ENCODE measurements at regions not wholly inside any gene's neighbourhood (a gene's known extent, or its start where the extent isn't known, plus 50 kb on each side); places are given as distances from the start of the nearest gene placed in this dataset.
A peak's percentile ranks its signal among the peaks of the same experiment; 100 is the strongest.

GRCh38 chr14:96736439-96736838, 60.7 kb upstream of the VRK1 start:
- peaks cover 49% of the 10 kb centered on the region for H3K27me3 ChIP-seq (ENCODE audit: insufficient read depth, low read length)

GRCh38 chr14:96737881-96738280, 59.3 kb upstream of the VRK1 start:
- Histone ChIP-seq H3K4me1 (ENCODE audit: insufficient read depth, low read length) (no peaks in the 10 kb centered on the region), H3K36me3 (ENCODE audit: insufficient read depth, low read length) (no peaks in the 10 kb centered on the region), H3K27ac (ENCODE audit: low read depth, low read length) (no peak overlapping the region), H3K4me2 (ENCODE audit: insufficient read depth, low read length) (no peak overlapping the region), H4K20me1 (ENCODE audit: insufficient read depth, low read length) (no peaks in the 10 kb centered on the region), H2AFZ (ENCODE audit: low read length) (no peak overlapping the region), H3K79me2 (ENCODE audit: insufficient read depth, low read length) (no peaks in the 10 kb centered on the region), H3K27me3 (ENCODE audit: insufficient read depth, low read length) (peaks cover 60% of the 10 kb centered on the region), H3K4me3 (ENCODE audit: insufficient read depth, low read length) (no peak overlapping the region), H3K9me3 (ENCODE audit: low read depth, low read length) (no peaks in the 10 kb centered on the region)
- no peak for TF ChIP-seq CTCF (IDR thresholded peaks at IDR 0.05; ENCODE audit: extremely low read depth, low read depth, low read length)
- DNase-seq (ENCODE audit: insufficient read length, low spot score, missing footprints): no peak

More at GRCh38 chr14:96736439-96736838, 60.7 kb upstream of the VRK1 start:
- no peak for TF ChIP-seq CTCF (IDR thresholded peaks at IDR 0.05; ENCODE audit: extremely low read depth, low read depth, low read length)
- Histone ChIP-seq H3K4me2 (ENCODE audit: insufficient read depth, low read length) (no peak overlapping the region), H3K9me3 (ENCODE audit: low read depth, low read length) (no peaks in the 10 kb centered on the region), H3K27ac (ENCODE audit: low read depth, low read length) (no peak overlapping the region), H3K79me2 (ENCODE audit: insufficient read depth, low read length) (no peaks in the 10 kb centered on the region), H3K4me1 (ENCODE audit: insufficient read depth, low read length) (no peaks in the 10 kb centered on the region), H3K36me3 (ENCODE audit: insufficient read depth, low read length) (no peaks in the 10 kb centered on the region), H4K20me1 (ENCODE audit: insufficient read depth, low read length) (no peaks in the 10 kb centered on the region), H3K4me3 (ENCODE audit: insufficient read depth, low read length) (no peak overlapping the region), H2AFZ (ENCODE audit: low read length) (no peak overlapping the region)
- no peak for DNase-seq (ENCODE audit: insufficient read length, low spot score, missing footprints)

GRCh38 chr14:96739200-96739910, 57.8 kb upstream of the VRK1 start:
- H3K27ac ChIP-seq (ENCODE audit: low read depth, low read length): no peak overlapping the region
- DNase-seq (ENCODE audit: insufficient read length, low spot score, missing footprints): no peak
- H3K9me3 ChIP-seq (ENCODE audit: low read depth, low read length): no peaks in the 10 kb centered on the region
- peaks cover 67% of the 10 kb centered on the region for H3K27me3 ChIP-seq (ENCODE audit: insufficient read depth, low read length)
- H3K36me3 ChIP-seq (ENCODE audit: insufficient read depth, low read length): no peaks in the 10 kb centered on the region
- H3K4me1 ChIP-seq (ENCODE audit: insufficient read depth, low read length): no peaks in the 10 kb centered on the region
- H3K4me3 ChIP-seq (ENCODE audit: insufficient read depth, low read length): no peak overlapping the region
- no peak for TF ChIP-seq CTCF (IDR thresholded peaks at IDR 0.05; ENCODE audit: extremely low read depth, low read depth, low read length)
- H2AFZ ChIP-seq (ENCODE audit: low read length): no peak overlapping the region
- H3K4me2 ChIP-seq (ENCODE audit: insufficient read depth, low read length): no peak overlapping the region
- H3K79me2 ChIP-seq (ENCODE audit: insufficient read depth, low read length): no peaks in the 10 kb centered on the region
- H4K20me1 ChIP-seq (ENCODE audit: insufficient read depth, low read length): no peaks in the 10 kb centered on the region

GRCh38 chr14:96741151-96741977, 55.8 kb upstream of the VRK1 start:
- peak; percentile 60 for TF ChIP-seq CTCF (IDR thresholded peaks at IDR 0.05; ENCODE audit: extremely low read depth, low read depth, low read length)

More at GRCh38 chr14:96741151-96741977, 55.8 kb upstream of the VRK1 start:
- Histone ChIP-seq H3K9me3 (ENCODE audit: low read depth, low read length) (no peaks in the 10 kb centered on the region), H3K79me2 (ENCODE audit: insufficient read depth, low read length) (no peaks in the 10 kb centered on the region), H3K4me3 (ENCODE audit: insufficient read depth, low read length) (peak overlapping the region; percentile 72), H3K4me2 (ENCODE audit: insufficient read depth, low read length) (peak overlapping the region; percentile 90), H3K27ac (ENCODE audit: low read depth, low read length) (no peak overlapping the region), H2AFZ (ENCODE audit: low read length) (peak overlapping the region; percentile 92), H3K4me1 (ENCODE audit: insufficient read depth, low read length) (no peaks in the 10 kb centered on the region), H4K20me1 (ENCODE audit: insufficient read depth, low read length) (no peaks in the 10 kb centered on the region), H3K27me3 (ENCODE audit: insufficient read depth, low read length) (peaks cover 60% of the 10 kb centered on the region), H3K36me3 (ENCODE audit: insufficient read depth, low read length) (no peaks in the 10 kb centered on the region)
- DNase-seq (ENCODE audit: insufficient read length, low spot score, missing footprints): peak; percentile 96

Measured in osteoblast (primary cell).